HepG2 (cell line): ENCODE measurements at regions not wholly inside any gene's neighbourhood (a gene's known extent, or its start where the extent isn't known, plus 50 kb on each side); places are given as distances from the start of the nearest gene placed in this dataset.

Experiments
- ARNT ChIP-seq: fragments of 450-650 bp; IDR thresholded peaks from 2 replicates; pipeline ENCODE4 v1.6.1; 2017
- ATRX ChIP-seq: sonication (generic); formaldehyde crosslinking; IDR thresholded peaks from 2 replicates; pipeline ENCODE4 v1.4.0; 2020; ENCODE audit warnings: missing genetic modification reagents, borderline replicate concordance
- CAMTA2 ChIP-seq: sonication (generic); formaldehyde crosslinking; IDR thresholded peaks from 2 replicates; pipeline ENCODE4 v1.4.0; 2020; ENCODE audit warnings: mild to moderate bottlenecking, missing genetic modification reagents, borderline replicate concordance
- FOXM1 ChIP-seq: sonication (generic); formaldehyde crosslinking; IDR thresholded peaks from 2 replicates; pipeline ENCODE4 v1.5.0; 2020; ENCODE audit warnings: missing genetic modification reagents
- MXI1 ChIP-seq: IDR thresholded peaks from 3 replicates; pipeline ENCODE4 v1.6.1; 2012; ENCODE audit warnings: low read depth, low read length, inconsistent platforms, borderline replicate concordance
- POLR2AphosphoS2 ChIP-seq: IDR thresholded peaks from 2 replicates; pipeline ENCODE4 v1.6.1; 2011; ENCODE audit warnings: low read depth, low read length, improper control_type of control experiment
- POLR2AphosphoS5 ChIP-seq: IDR thresholded peaks from 2 replicates; pipeline ENCODE4 v1.6.1; 2012; ENCODE audit warnings: low read depth, low read length
- RAD21 ChIP-seq: fragments of 450-650 bp; formaldehyde crosslinking; IDR thresholded peaks from 2 replicates; pipeline ENCODE4 v1.5.0; 2020; ENCODE audit warnings: mild to moderate bottlenecking
- XRCC5 ChIP-seq: fragments of 200-400 bp; formaldehyde crosslinking; optimal IDR thresholded peaks from 2 replicates; pipeline ENCODE3; 2017; ENCODE audit warnings: mild to moderate bottlenecking, low read length
- ZNF737 ChIP-seq: sonication (generic); formaldehyde crosslinking; IDR thresholded peaks from 2 replicates; pipeline ENCODE4 v1.5.0; 2020; ENCODE audit warnings: missing genetic modification reagents, mild to moderate bottlenecking, borderline replicate concordance
- TF ChIP-seq, protein P1 (sequence below): sonication (generic); formaldehyde crosslinking; IDR thresholded peaks from 2 replicates; pipeline ENCODE4 v1.5.0; 2020; ENCODE audit warnings: mild to moderate bottlenecking, missing genetic modification reagents
- TF ChIP-seq, protein P2 (sequence below): sonication (generic); formaldehyde crosslinking; IDR thresholded peaks from 2 replicates; pipeline ENCODE4 v1.4.0; 2020; ENCODE audit warnings: low read depth, missing genetic modification reagents
- TF ChIP-seq, protein P3 (sequence below): sonication (generic); formaldehyde crosslinking; IDR thresholded peaks from 2 replicates; pipeline ENCODE4 v1.5.0; 2020; ENCODE audit warnings: mild to moderate bottlenecking, missing genetic modification reagents, moderate library complexity
- TF ChIP-seq, protein P4 (sequence below): sonication (generic); formaldehyde crosslinking; IDR thresholded peaks from 2 replicates; pipeline ENCODE4 v1.5.0; 2020; ENCODE audit warnings: missing genetic modification reagents

- TF ChIP-seq, protein P1, sequence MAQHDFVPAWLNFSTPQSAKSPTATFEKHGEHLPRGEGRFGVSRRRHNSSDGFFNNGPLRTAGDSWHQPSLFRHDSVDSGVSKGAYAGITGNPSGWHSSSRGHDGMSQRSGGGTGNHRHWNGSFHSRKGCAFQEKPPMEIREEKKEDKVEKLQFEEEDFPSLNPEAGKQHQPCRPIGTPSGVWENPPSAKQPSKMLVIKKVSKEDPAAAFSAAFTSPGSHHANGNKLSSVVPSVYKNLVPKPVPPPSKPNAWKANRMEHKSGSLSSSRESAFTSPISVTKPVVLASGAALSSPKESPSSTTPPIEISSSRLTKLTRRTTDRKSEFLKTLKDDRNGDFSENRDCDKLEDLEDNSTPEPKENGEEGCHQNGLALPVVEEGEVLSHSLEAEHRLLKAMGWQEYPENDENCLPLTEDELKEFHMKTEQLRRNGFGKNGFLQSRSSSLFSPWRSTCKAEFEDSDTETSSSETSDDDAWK: no peak
- TF ChIP-seq CAMTA2 (CRISPR knock-in tag) (no peak), POLR2AphosphoS2 (no peak), ATRX (CRISPR knock-in tag) (no peak), RAD21 (CRISPR knock-in tag) (no peak), ARNT (no peak), MXI1 (no peak), ZNF737 (no peak), XRCC5 (no peak), POLR2AphosphoS5 (no peak), FOXM1 (no peak)
- TF ChIP-seq, protein P2, sequence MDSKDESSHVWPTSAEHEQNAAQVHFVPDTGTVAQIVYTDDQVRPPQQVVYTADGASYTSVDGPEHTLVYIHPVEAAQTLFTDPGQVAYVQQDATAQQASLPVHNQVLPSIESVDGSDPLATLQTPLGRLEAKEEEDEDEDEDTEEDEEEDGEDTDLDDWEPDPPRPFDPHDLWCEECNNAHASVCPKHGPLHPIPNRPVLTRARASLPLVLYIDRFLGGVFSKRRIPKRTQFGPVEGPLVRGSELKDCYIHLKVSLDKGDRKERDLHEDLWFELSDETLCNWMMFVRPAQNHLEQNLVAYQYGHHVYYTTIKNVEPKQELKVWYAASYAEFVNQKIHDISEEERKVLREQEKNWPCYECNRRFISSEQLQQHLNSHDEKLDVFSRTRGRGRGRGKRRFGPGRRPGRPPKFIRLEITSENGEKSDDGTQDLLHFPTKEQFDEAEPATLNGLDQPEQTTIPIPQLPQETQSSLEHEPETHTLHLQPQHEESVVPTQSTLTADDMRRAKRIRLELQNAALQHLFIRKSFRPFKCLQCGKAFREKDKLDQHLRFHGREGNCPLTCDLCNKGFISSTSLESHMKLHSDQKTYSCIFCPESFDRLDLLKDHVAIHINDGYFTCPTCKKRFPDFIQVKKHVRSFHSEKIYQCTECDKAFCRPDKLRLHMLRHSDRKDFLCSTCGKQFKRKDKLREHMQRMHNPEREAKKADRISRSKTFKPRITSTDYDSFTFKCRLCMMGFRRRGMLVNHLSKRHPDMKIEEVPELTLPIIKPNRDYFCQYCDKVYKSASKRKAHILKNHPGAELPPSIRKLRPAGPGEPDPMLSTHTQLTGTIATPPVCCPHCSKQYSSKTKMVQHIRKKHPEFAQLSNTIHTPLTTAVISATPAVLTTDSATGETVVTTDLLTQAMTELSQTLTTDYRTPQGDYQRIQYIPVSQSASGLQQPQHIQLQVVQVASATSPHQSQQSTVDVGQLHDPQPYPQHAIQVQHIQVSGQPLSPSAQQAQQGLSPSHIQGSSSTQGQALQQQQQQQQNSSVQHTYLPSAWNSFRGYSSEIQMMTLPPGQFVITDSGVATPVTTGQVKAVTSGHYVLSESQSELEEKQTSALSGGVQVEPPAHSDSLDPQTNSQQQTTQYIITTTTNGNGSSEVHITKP (CRISPR knock-in tag): no peak
- TF ChIP-seq, protein P3, sequence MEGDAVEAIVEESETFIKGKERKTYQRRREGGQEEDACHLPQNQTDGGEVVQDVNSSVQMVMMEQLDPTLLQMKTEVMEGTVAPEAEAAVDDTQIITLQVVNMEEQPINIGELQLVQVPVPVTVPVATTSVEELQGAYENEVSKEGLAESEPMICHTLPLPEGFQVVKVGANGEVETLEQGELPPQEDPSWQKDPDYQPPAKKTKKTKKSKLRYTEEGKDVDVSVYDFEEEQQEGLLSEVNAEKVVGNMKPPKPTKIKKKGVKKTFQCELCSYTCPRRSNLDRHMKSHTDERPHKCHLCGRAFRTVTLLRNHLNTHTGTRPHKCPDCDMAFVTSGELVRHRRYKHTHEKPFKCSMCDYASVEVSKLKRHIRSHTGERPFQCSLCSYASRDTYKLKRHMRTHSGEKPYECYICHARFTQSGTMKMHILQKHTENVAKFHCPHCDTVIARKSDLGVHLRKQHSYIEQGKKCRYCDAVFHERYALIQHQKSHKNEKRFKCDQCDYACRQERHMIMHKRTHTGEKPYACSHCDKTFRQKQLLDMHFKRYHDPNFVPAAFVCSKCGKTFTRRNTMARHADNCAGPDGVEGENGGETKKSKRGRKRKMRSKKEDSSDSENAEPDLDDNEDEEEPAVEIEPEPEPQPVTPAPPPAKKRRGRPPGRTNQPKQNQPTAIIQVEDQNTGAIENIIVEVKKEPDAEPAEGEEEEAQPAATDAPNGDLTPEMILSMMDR: no peak
- TF ChIP-seq, protein P4, sequence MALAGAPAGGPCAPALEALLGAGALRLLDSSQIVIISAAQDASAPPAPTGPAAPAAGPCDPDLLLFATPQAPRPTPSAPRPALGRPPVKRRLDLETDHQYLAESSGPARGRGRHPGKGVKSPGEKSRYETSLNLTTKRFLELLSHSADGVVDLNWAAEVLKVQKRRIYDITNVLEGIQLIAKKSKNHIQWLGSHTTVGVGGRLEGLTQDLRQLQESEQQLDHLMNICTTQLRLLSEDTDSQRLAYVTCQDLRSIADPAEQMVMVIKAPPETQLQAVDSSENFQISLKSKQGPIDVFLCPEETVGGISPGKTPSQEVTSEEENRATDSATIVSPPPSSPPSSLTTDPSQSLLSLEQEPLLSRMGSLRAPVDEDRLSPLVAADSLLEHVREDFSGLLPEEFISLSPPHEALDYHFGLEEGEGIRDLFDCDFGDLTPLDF (CRISPR knock-in tag): no peak
Observed at GRCh38 chr9:26437056-26437711, 455.4 kb downstream of the CAAP1 start.
